ENCODE measurements at regions not wholly inside any gene's neighbourhood (a gene's known extent, or its start where the extent isn't known, plus 50 kb on each side); places are given as distances from the start of the nearest gene placed in this dataset.

DNA sequence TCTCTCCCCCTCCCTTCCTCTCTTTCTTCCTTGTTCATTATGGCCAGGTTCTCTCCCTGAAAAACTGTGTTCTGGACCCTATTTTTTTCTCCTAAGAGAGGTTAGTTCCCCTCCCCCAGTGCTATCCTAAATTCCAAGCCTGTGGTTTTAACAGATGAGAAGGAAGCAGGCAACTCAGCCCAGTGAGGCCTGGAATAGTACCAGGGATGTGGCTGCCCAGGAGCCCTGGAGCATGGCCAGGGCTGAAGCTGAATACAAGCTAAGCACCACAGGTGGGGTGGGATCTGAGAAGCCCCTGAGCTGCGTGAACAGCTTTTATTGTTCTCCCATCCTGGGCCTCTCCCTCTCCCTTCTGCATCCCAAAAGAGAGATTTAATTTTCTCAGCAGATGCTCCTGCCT is 1581.3 kb upstream of the TMEM132C start:
- TF ChIP-seq, protein P1, sequence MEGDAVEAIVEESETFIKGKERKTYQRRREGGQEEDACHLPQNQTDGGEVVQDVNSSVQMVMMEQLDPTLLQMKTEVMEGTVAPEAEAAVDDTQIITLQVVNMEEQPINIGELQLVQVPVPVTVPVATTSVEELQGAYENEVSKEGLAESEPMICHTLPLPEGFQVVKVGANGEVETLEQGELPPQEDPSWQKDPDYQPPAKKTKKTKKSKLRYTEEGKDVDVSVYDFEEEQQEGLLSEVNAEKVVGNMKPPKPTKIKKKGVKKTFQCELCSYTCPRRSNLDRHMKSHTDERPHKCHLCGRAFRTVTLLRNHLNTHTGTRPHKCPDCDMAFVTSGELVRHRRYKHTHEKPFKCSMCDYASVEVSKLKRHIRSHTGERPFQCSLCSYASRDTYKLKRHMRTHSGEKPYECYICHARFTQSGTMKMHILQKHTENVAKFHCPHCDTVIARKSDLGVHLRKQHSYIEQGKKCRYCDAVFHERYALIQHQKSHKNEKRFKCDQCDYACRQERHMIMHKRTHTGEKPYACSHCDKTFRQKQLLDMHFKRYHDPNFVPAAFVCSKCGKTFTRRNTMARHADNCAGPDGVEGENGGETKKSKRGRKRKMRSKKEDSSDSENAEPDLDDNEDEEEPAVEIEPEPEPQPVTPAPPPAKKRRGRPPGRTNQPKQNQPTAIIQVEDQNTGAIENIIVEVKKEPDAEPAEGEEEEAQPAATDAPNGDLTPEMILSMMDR (IDR thresholded peaks at IDR 0.05; ENCODE audit: insufficient read depth, low read length) = no peak
- TF ChIP-seq GABPA (IDR thresholded peaks at IDR 0.05; ENCODE audit: low read depth) = no peak
- no peak for TF ChIP-seq POLR2AphosphoS5 (IDR thresholded peaks at IDR 0.05; ENCODE audit: low read depth)

All from HL-60 (cell line).